ENCODE measurements at regions not wholly inside any gene's neighbourhood (a gene's known extent, or its start where the extent isn't known, plus 50 kb on each side); places are given as distances from the start of the nearest gene placed in this dataset.

- DNase-seq (no peak), ATAC-seq (no peak)
Observed at GRCh38 chr3:621714-622113, 425.2 kb downstream of the CHL1 start.

GRCh38 chr3:622314-622713, 425.8 kb downstream of the CHL1 start:
- ATAC-seq (no peak), DNase-seq (no peak)
- intact Hi-C loops (cut with DNase I, micrococcal nuclease), result no loop called here
- Histone ChIP-seq H3K4me1 (ENCODE audit: low read depth) (no peaks in the 10 kb centered on the region), H3K36me3 (ENCODE audit: low read depth) (no peaks in the 10 kb centered on the region), H3K4me3 (no peak overlapping the region), H3K9me3 (no peaks in the 10 kb centered on the region)
- no peak for TF ChIP-seq CTCF (IDR thresholded peaks at IDR 0.05)

More at GRCh38 chr3:621714-622113, 425.2 kb downstream of the CHL1 start:
- Histone ChIP-seq H3K4me1 (ENCODE audit: low read depth) (no peaks in the 10 kb centered on the region), H3K9me3 (no peaks in the 10 kb centered on the region), H3K36me3 (ENCODE audit: low read depth) (no peaks in the 10 kb centered on the region), H3K4me3 (no peak overlapping the region)
- TF ChIP-seq CTCF (IDR thresholded peaks at IDR 0.05), result no peak
- intact Hi-C loops (cut with DNase I, micrococcal nuclease), result no loop called here

GRCh38 chr3:623914-624545, 427.5 kb downstream of the CHL1 start:
- H3K9me3 ChIP-seq, result no peaks in the 10 kb centered on the region
- no peaks in the 10 kb centered on the region for H3K4me1 ChIP-seq (ENCODE audit: low read depth)
- TF ChIP-seq CTCF (IDR thresholded peaks at IDR 0.05), result no peak
- H3K4me3 ChIP-seq, result no peak overlapping the region
- no peak for DNase-seq
- intact Hi-C loops (cut with DNase I, micrococcal nuclease), result no loop called here
- H3K36me3 ChIP-seq (ENCODE audit: low read depth), result no peaks in the 10 kb centered on the region
- no peak for ATAC-seq

GRCh38 chr3:632571-633170, 436.1 kb downstream of the CHL1 start:
- DNase-seq, result peak in 1 of 3 donors; percentile 76
- Histone ChIP-seq H3K36me3 (ENCODE audit: low read depth) (no peaks in the 10 kb centered on the region), H3K4me3 (no peak overlapping the region), H3K9me3 (no peaks in the 10 kb centered on the region), H3K4me1 (ENCODE audit: low read depth) (no peaks in the 10 kb centered on the region)
- ATAC-seq, result peak; percentile 31
- intact Hi-C loops (cut with DNase I, micrococcal nuclease), result no loop called here
- TF ChIP-seq CTCF (IDR thresholded peaks at IDR 0.05), result no peak

GRCh38 chr3:634511-634910, 437.9 kb downstream of the CHL1 start:
- TF ChIP-seq CTCF (IDR thresholded peaks at IDR 0.05), result no peak
- no peak for ATAC-seq
- H3K4me3 ChIP-seq, result no peak overlapping the region
- no peaks in the 10 kb centered on the region for H3K9me3 ChIP-seq
- intact Hi-C loops (cut with DNase I, micrococcal nuclease), result no loop called here
- DNase-seq, result no peak
- H3K4me1 ChIP-seq (ENCODE audit: low read depth), result no peaks in the 10 kb centered on the region
- H3K36me3 ChIP-seq (ENCODE audit: low read depth), result no peaks in the 10 kb centered on the region

Measured in mucosa of descending colon (tissue), 3 donors.